Dendritic cell treated with granulocyte-macrophage colony-stimulating factor and Interleukin-4, amounts not matched to agents 40 ng/mL and 50 ng/mL, for 4 days (primary cell): ENCODE measurements at regions not wholly inside any gene's neighbourhood (a gene's known extent, or its start where the extent isn't known, plus 50 kb on each side); places are given as distances from the start of the nearest gene placed in this dataset.

ENCODE experiments used
- H3K27ac Mint-ChIP-seq: one replicate; pipeline ENCODE4 v1.8.0; 2022; ENCODE audit warnings: mild to moderate bottlenecking, mixed read lengths
- H3K27me3 Mint-ChIP-seq: one replicate; pipeline ENCODE4 v1.8.0; 2022; ENCODE audit warnings: mild to moderate bottlenecking, mixed read lengths
- H3K36me3 Mint-ChIP-seq: one replicate; pipeline ENCODE4 v1.8.0; 2022; ENCODE audit warnings: low read depth, mixed read lengths
- H3K4me1 Mint-ChIP-seq: one replicate; pipeline ENCODE4 v1.8.0; 2022; ENCODE audit warnings: low read depth, mixed read lengths
- H3K4me3 Mint-ChIP-seq: one replicate; pipeline ENCODE4 v1.8.0; 2022; ENCODE audit warnings: mild to moderate bottlenecking, moderate library complexity, mixed read lengths
- H3K9me3 Mint-ChIP-seq: one replicate; pipeline ENCODE4 v1.8.0; 2022; ENCODE audit warnings: mixed read lengths
- intact Hi-C: fragments of 100-400 bp; cut with micrococcal nuclease; formaldehyde crosslinking; loops from one replicate; pipeline ENCODE4 v1.15.0; 2022

DNA sequence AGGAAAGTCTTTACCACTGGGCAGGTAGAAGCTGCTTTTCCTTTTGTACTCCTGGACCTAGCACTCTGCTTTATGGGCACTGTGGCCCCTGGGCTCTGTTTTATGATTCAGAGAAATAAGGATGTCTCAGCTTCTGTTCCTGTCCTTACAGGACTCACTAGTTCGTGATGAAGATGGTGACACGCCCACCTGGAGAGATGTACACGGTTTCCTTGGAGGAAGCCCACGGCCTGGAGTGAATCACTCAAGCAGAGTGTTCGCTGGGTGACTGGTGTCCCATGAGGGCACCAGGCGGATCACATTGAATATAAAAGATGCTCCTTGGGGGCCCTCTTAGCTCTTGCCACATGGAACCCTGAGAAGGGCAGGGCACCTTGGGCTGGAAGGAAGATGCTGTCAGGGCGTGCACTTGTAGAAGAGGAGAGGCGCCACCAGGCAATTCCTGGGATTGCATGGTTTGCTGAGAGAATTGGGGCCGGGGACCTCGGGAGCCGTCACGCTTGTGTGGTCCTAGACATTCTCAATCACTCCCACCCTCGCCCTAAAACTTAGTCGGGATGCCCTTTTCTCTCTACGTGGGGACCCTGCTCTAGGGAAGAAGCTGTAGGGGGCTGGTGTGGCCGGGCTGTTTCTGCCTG is 202.6 kb downstream of the TSHZ3 start:
- intact Hi-C loops = no loop called here
- Mint-ChIP-seq H3K36me3 (no peaks in the 10 kb centered on the region), H3K4me1 (peaks cover 7% of the 10 kb centered on the region), H3K27ac (no peak overlapping the region), H3K27me3 (no peaks in the 10 kb centered on the region), H3K4me3 (no peak overlapping the region), H3K9me3 (no peaks in the 10 kb centered on the region)

DNA sequence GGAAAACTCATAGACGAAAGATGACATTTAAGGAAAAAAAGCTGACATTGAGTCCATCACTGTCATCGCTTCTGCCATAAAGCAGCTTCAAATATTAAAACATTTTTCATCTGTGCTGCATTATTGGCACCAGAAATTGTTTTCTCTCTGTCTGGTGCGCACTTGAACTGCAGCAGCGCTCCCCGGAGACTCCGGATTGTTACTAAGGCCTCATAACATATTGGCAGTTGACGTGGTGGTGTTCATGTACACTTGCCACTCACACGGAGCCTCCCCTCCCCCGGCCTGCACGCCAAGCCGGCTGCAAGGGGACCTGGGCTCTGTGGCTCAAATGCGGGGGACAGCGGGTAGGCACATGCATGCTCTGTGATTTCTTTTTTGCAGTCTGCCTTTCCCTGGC is 203.2 kb downstream of the TSHZ3 start:
- peaks cover 1% of the 10 kb centered on the region for H3K27me3 Mint-ChIP-seq
- intact Hi-C loops = no loop called here
- H3K27ac Mint-ChIP-seq = no peak overlapping the region
- peaks cover 7% of the 10 kb centered on the region for H3K4me1 Mint-ChIP-seq
- no peaks in the 10 kb centered on the region for H3K9me3 Mint-ChIP-seq
- no peaks in the 10 kb centered on the region for H3K36me3 Mint-ChIP-seq
- no peak overlapping the region for H3K4me3 Mint-ChIP-seq

- Mint-ChIP-seq H3K36me3 (no peaks in the 10 kb centered on the region), H3K9me3 (no peaks in the 10 kb centered on the region), H3K27ac (no peak overlapping the region), H3K4me3 (no peak overlapping the region), H3K4me1 (peaks cover 7% of the 10 kb centered on the region), H3K27me3 (peaks cover 1% of the 10 kb centered on the region)
- intact Hi-C loops = no loop called here
These were observed 204.2 kb downstream of the TSHZ3 start for GRCh38 chr19:31145007-31145406.

- H3K4me1 Mint-ChIP-seq = peaks cover 7% of the 10 kb centered on the region
- H3K27ac Mint-ChIP-seq = no peak overlapping the region
- peaks cover 1% of the 10 kb centered on the region for H3K27me3 Mint-ChIP-seq
- intact Hi-C loops = no loop called here
- no peaks in the 10 kb centered on the region for H3K36me3 Mint-ChIP-seq
- no peak overlapping the region for H3K4me3 Mint-ChIP-seq
- no peaks in the 10 kb centered on the region for H3K9me3 Mint-ChIP-seq
These were observed 205.0 kb downstream of the TSHZ3 start for GRCh38 chr19:31144075-31144870.

DNA sequence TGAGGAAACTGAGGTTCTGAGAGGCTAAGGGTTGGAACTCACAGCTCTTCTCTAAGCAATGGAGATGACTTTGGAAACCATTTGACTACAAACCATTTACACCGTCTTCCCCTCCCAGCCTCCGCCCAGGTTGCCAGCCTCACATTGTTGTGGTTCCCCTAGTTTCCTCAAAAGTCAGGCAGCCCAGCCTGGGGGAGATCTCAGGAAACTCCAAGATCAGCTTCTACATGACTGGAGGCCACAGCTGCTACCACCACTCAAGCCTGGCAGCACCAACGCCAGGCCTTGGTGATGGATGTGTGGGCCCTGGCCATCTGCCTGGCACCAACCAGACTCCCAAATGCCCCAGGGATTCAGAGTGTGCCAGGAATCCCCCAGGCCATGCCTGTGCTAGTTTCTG is 207.9 kb downstream of the TSHZ3 start:
- no peaks in the 10 kb centered on the region for H3K36me3 Mint-ChIP-seq
- H3K4me3 Mint-ChIP-seq = no peak overlapping the region
- intact Hi-C loops = no loop called here
- H3K9me3 Mint-ChIP-seq = no peaks in the 10 kb centered on the region
- peaks cover 4% of the 10 kb centered on the region for H3K27me3 Mint-ChIP-seq
- H3K27ac Mint-ChIP-seq = no peak overlapping the region
- peaks cover 7% of the 10 kb centered on the region for H3K4me1 Mint-ChIP-seq

GRCh38 chr19:31140717-31141116 is 208.5 kb downstream of the TSHZ3 start:
- Mint-ChIP-seq H3K4me1 (peaks cover 7% of the 10 kb centered on the region), H3K36me3 (no peaks in the 10 kb centered on the region), H3K27me3 (peaks cover 4% of the 10 kb centered on the region), H3K27ac (no peak overlapping the region), H3K4me3 (no peak overlapping the region), H3K9me3 (no peaks in the 10 kb centered on the region)
- intact Hi-C loops = no loop called here

DNA sequence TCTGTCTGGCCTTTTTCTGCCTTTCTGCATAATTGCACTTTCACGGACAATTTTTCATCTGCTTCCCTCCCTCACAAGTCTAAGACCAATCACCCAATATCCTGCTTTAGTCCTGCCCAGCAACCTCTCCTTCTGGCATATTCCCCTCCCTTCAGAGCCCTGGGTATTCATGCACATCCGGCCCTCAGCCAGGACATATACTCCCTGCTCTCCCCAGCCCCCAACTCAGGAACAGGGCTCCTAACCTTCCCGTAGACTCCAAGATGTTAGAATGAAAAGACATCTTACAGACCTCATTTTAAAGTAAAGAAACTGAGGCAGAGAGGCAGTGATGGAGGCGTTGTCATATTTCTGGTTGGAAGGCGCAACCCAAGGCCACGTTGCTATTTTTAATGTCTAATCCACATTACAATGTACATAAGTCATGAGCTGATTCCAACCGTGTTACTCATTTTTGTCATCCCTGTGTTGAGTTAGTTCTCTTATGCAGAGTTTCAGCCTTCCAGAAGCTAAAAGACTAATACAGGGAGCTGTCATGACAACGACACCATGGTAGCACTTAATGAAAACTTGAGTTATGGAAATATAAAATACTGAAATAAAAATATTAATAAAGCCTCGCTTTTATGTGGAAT is 209.2 kb downstream of the TSHZ3 start:
- Mint-ChIP-seq H3K9me3 (no peaks in the 10 kb centered on the region), H3K4me1 (peaks cover 7% of the 10 kb centered on the region), H3K27me3 (peaks cover 6% of the 10 kb centered on the region), H3K27ac (no peak overlapping the region), H3K4me3 (no peak overlapping the region), H3K36me3 (no peaks in the 10 kb centered on the region)
- intact Hi-C loops = no loop called here

GRCh38 chr19:31138077-31138476 is 211.2 kb downstream of the TSHZ3 start:
- intact Hi-C loops = no loop called here
- Mint-ChIP-seq H3K36me3 (no peaks in the 10 kb centered on the region), H3K27me3 (peaks cover 7% of the 10 kb centered on the region), H3K27ac (no peak overlapping the region), H3K4me3 (no peak overlapping the region), H3K4me1 (no peaks in the 10 kb centered on the region), H3K9me3 (no peaks in the 10 kb centered on the region)

DNA sequence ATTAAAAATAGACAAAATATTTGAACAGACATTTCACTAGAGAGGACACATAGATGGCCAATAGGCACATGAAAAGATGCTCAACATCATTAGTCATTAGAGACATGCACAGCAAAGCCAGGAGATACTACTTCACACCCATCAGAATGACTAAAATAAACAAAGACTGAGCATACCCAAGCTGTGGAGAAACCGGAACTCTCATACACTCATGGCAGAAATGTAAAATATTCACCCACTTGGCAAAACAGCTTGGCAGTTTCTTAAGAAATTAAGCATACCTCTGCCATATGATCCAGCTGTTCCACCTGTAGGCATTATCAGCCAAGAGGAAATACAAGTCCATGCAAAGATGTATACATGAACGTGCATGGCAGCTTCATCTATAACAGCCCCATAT is 213.4 kb downstream of the TSHZ3 start:
- intact Hi-C loops = no loop called here
- Mint-ChIP-seq H3K27ac (no peak overlapping the region), H3K4me3 (no peak overlapping the region), H3K36me3 (no peaks in the 10 kb centered on the region), H3K4me1 (no peaks in the 10 kb centered on the region), H3K27me3 (peaks cover 9% of the 10 kb centered on the region), H3K9me3 (no peaks in the 10 kb centered on the region)

GRCh38 chr19:31132753-31133110 is 216.5 kb downstream of the TSHZ3 start:
- H3K4me1 Mint-ChIP-seq = no peaks in the 10 kb centered on the region
- H3K9me3 Mint-ChIP-seq = no peaks in the 10 kb centered on the region
- H3K27me3 Mint-ChIP-seq = peaks cover 9% of the 10 kb centered on the region
- H3K36me3 Mint-ChIP-seq = no peaks in the 10 kb centered on the region
- H3K27ac Mint-ChIP-seq = no peak overlapping the region
- intact Hi-C loops = no loop called here
- H3K4me3 Mint-ChIP-seq = no peak overlapping the region

DNA sequence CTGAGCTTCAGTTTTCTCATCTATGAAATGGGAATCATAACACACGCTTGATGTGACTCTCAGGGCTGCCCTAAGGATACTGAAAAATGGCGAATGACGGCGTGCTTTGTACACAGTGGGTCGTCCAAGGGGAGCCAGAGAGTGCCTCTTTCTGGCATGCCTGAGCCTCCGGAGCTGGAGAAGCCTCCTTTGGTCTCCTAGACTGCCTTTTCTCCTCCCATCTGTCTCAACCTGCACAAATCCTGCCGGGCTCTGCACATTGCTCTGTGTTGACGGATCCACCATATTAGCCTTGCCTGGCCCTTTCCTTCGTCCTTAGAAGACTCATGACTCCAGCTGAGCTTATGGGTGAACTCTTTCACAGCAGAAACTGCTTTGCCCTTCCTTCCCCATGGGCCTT is 220.9 kb downstream of the TSHZ3 start:
- intact Hi-C loops = no loop called here
- Mint-ChIP-seq H3K27ac (no peak overlapping the region), H3K9me3 (no peaks in the 10 kb centered on the region), H3K4me3 (no peak overlapping the region), H3K36me3 (no peaks in the 10 kb centered on the region), H3K4me1 (no peaks in the 10 kb centered on the region), H3K27me3 (peaks cover 9% of the 10 kb centered on the region)

- H3K9me3 Mint-ChIP-seq = no peaks in the 10 kb centered on the region
- H3K27me3 Mint-ChIP-seq = peaks cover 6% of the 10 kb centered on the region
- H3K4me1 Mint-ChIP-seq = no peaks in the 10 kb centered on the region
- no peak overlapping the region for H3K27ac Mint-ChIP-seq
- H3K4me3 Mint-ChIP-seq = no peak overlapping the region
- no peaks in the 10 kb centered on the region for H3K36me3 Mint-ChIP-seq
- intact Hi-C loops = no loop called here
These were observed 221.9 kb downstream of the TSHZ3 start for GRCh38 chr19:31127134-31127967.

- Mint-ChIP-seq H3K9me3 (no peaks in the 10 kb centered on the region), H3K36me3 (no peaks in the 10 kb centered on the region)
- intact Hi-C loops = no loop called here
These were observed 223.0 kb downstream of the TSHZ3 start for GRCh38 chr19:31126236-31126635.

GRCh38 chr19:31125071-31125470 is 224.2 kb downstream of the TSHZ3 start:
- intact Hi-C loops = no loop called here
- no peak overlapping the region for H3K4me3 Mint-ChIP-seq
- H3K36me3 Mint-ChIP-seq = no peaks in the 10 kb centered on the region
- H3K4me1 Mint-ChIP-seq = peaks cover 3% of the 10 kb centered on the region
- H3K27me3 Mint-ChIP-seq = peaks cover 11% of the 10 kb centered on the region
- no peaks in the 10 kb centered on the region for H3K9me3 Mint-ChIP-seq
- no peak overlapping the region for H3K27ac Mint-ChIP-seq

More at GRCh38 chr19:31126236-31126635, 223.0 kb downstream of the TSHZ3 start:
- H3K27me3 Mint-ChIP-seq = peaks cover 8% of the 10 kb centered on the region
- H3K4me3 Mint-ChIP-seq = no peak overlapping the region
- no peak overlapping the region for H3K27ac Mint-ChIP-seq
- H3K4me1 Mint-ChIP-seq = no peaks in the 10 kb centered on the region
